ENCODE measurements at regions not wholly inside any gene's neighbourhood (a gene's known extent, or its start where the extent isn't known, plus 50 kb on each side); places are given as distances from the start of the nearest gene placed in this dataset.
A peak's percentile ranks its signal among the peaks of the same experiment; 100 is the strongest.

DNA sequence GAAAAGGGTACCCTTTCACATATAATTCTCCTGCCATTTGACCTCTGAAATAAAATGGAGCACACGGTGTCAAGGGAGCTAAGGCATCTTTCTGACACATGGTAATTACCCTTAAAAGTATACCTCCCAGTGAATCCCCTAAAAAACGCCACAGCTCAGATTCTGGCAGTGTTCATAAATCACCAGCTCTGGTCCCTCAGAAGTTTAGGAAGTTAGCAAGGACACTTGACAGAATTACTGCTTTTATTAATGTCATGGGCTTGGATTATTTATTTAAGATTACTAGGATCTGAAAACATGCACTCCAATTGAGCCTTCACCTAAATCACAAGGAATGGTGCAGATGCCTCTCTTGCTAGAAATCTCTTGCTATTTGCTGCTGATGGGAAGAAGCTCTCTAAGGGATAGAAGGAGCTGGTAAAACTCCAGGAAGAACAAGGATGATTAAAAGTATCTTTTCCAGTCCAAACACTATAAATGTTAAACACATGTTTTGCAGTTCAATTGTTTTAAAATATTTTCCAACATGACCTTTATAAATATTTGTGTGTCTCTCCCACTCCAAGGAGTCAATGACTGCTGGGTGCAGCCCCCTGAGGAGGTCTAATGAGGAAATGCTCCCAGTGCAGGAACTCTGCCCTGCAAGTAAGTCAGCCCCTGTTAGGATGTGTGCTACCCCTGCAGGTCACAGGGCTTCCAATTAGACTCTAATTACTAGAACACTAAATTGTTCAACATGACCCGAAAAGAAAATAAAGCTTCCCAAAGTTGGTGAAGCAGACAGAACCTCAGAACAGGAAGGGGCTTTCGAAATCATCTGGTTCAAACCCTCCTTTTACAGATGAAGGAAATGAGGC is 230.3 kb downstream of the TFAP2A start (continued):
- TF ChIP-seq TFDP2 (CRISPR knock-in tag; IDR thresholded peaks at IDR 0.05) (no peak), ZNF563 (CRISPR knock-in tag; IDR thresholded peaks at IDR 0.05) (no peak), SOX13 (IDR thresholded peaks at IDR 0.05) (no peak), SOX13 (CRISPR knock-in tag; conservative IDR thresholded peaks at IDR 0.05 in 1 of 2, IDR thresholded peaks at IDR 0.05 in 1 of 2) (no peak), MBD4 (IDR thresholded peaks at IDR 0.05; ENCODE audit: borderline replicate concordance, low read length) (no peak), ZSCAN9 (CRISPR knock-in tag; IDR thresholded peaks at IDR 0.05; ENCODE audit: borderline replicate concordance) (no peak)
- TF ChIP-seq, protein P1, sequence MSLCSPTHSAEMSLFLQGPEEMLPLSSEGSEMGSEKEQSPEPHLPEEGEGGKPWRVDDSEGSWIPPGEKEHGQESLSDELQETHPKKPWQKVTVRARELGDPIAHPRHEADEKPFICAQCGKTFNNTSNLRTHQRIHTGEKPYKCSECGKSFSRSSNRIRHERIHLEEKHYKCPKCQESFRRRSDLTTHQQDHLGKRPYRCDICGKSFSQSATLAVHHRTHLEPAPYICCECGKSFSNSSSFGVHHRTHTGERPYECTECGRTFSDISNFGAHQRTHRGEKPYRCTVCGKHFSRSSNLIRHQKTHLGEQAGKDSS (CRISPR knock-in tag; IDR thresholded peaks at IDR 0.05; ENCODE audit: borderline replicate concordance, low read depth): no peak

- POLR2A ChIA-PET: no interaction called here
- no peak overlapping the region for H2AFZ ChIP-seq (ENCODE audit: low read length)
- CTCF ChIA-PET (ENCODE audit: low intra/inter-chr PET ratio, low total read pairs): no interaction called here
- H3K27ac ChIP-seq (ENCODE audit: extremely low read length, insufficient read depth, low read length): no peak overlapping the region
- H3K27me3 ChIP-seq (ENCODE audit: control insufficient read depth in 1 of 2, insufficient read depth in 2 of 2, low read length in 2 of 2): no peaks in the 10 kb centered on the region
- no TSS peak for BruUV-seq (replicated peaks)
- no peaks in the 10 kb centered on the region for H3K9me3 ChIP-seq (ENCODE audit: low read length)
- intact Hi-C loops (cut with micrococcal nuclease; ENCODE audit: unreplicated experiment) (no loop called here), in situ Hi-C loops (cut with HindIII; ENCODE audit: extremely low pct_ligation_motif_present, low pct_unique_long_range_greater_than_20kb) (no loop called here)
- H3K4me2 ChIP-seq (ENCODE audit: low read depth, low read length): no peak overlapping the region
- no peaks in the 10 kb centered on the region for H3K79me2 ChIP-seq (ENCODE audit: insufficient read depth, low read length)
- H4K20me1 ChIP-seq (ENCODE audit: insufficient read depth, low read length): no peaks in the 10 kb centered on the region
- no peaks in the 10 kb centered on the region for H3K4me1 ChIP-seq (ENCODE audit: insufficient read depth, low read length)
- no peak for FAIRE-seq
- no peak for ATAC-seq
- H3K9ac ChIP-seq (ENCODE audit: insufficient read depth, low read depth, low read length): no peak overlapping the region
- H3K36me3 ChIP-seq (replicated peaks in 1 of 2; ENCODE audit: control insufficient read depth in 1 of 2, insufficient read depth in 2 of 2, low read length in 2 of 2): no peaks in the 10 kb centered on the region
- H3K4me3 ChIP-seq (replicated peaks in 1 of 3; ENCODE audit: insufficient read depth in 1 of 3, low read depth in 2 of 3, low read length in 3 of 3): no peak overlapping the region
- TF ChIP-seq CREB1 (IDR thresholded peaks at IDR 0.05) (peak; percentile 54; the same call in 1 of the 2 replicates), CREB1 (CRISPR knock-in tag; IDR thresholded peaks at IDR 0.05) (no peak), ATF7 (IDR thresholded peaks at IDR 0.05) (peak; percentile 94), ATF7 (CRISPR knock-in tag; IDR thresholded peaks at IDR 0.05) (no peak)
- TF ChIP-seq, protein P2, sequence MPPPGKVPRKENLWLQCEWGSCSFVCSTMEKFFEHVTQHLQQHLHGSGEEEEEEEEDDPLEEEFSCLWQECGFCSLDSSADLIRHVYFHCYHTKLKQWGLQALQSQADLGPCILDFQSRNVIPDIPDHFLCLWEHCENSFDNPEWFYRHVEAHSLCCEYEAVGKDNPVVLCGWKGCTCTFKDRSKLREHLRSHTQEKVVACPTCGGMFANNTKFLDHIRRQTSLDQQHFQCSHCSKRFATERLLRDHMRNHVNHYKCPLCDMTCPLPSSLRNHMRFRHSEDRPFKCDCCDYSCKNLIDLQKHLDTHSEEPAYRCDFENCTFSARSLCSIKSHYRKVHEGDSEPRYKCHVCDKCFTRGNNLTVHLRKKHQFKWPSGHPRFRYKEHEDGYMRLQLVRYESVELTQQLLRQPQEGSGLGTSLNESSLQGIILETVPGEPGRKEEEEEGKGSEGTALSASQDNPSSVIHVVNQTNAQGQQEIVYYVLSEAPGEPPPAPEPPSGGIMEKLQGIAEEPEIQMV (CRISPR knock-in tag; IDR thresholded peaks at IDR 0.05; ENCODE audit: low read depth): no peak
- WGBS (ENCODE audit: low lambda C conversion rate): 27% methylated on average over 14 of the region's 14 CpGs
- DNase-seq (ENCODE audit: low spot score): no peak
These were observed 234.5 kb downstream of the TFAP2A start for GRCh38 chr6:10180138-10181074.

Measured in HepG2 (cell line).